H1 (cell line): ENCODE measurements at regions not wholly inside any gene's neighbourhood (a gene's known extent, or its start where the extent isn't known, plus 50 kb on each side); places are given as distances from the start of the nearest gene placed in this dataset.

Experiments used
- CTCF ChIA-PET: fragments of 300-600 bp; sonication (Branson Sonifier 250); formaldehyde crosslinking; loops from one replicate; lab custom pipeline; 2021; ENCODE audit not compliant: partially characterized antibody; lab: Charles Lee
- POLR2A ChIA-PET: fragments of 300-600 bp; sonication (Branson Sonifier 250); formaldehyde crosslinking; loops from one replicate; lab custom pipeline; 2021; ENCODE audit warnings: inconsistent platforms; ENCODE audit not compliant: partially characterized antibody; lab: Charles Lee
- DNase-seq, 2 experiments: peaks; one replicate each; pipeline versions ENCODE4 v3.0.0 to v3.0.0-alpha.2; 2010 to 2022; ENCODE audit warnings: low spot score in 2 of 2, low read depth in 1 of 2, mixed read lengths in 1 of 2
- FAIRE-seq: peaks from 2 replicates; lab custom pipeline; 2011; peaks lifted over from hg19 to GRCh38; lab: Jason Lieb, UNC
- H2AFZ ChIP-seq: 2 replicates; pipeline ENCODE4 v1.8.1; 2012; ENCODE audit warnings: low read length, inconsistent platforms
- H2AK5ac ChIP-seq: 2 replicates; pipeline ENCODE4 v1.6.1; 2013; ENCODE audit warnings: low read depth, low read length
- H2BK120ac ChIP-seq: replicated peaks from 2 replicates; pipeline ENCODE3; 2013; ENCODE audit warnings: low read depth, low read length, inconsistent platforms
- H2BK12ac ChIP-seq: 2 replicates; pipeline ENCODE4 v1.6.1; 2013; ENCODE audit warnings: low read depth, low read length
- H2BK15ac ChIP-seq: 2 replicates; pipeline ENCODE4 v1.6.1; 2013; ENCODE audit warnings: low read length
- H2BK20ac ChIP-seq: 2 replicates; pipeline ENCODE4 v1.6.1; 2013; ENCODE audit warnings: low read length
- H2BK5ac ChIP-seq: 2 replicates; pipeline ENCODE4 v1.6.1; 2013; ENCODE audit warnings: low read depth, low read length
- H3K14ac ChIP-seq: 2 replicates; pipeline ENCODE4 v1.6.1; 2013; ENCODE audit warnings: inconsistent platforms; ENCODE audit not compliant: insufficient read length
- H3K18ac ChIP-seq: 2 replicates; pipeline ENCODE4 v1.6.1; 2013; ENCODE audit warnings: low read length; ENCODE audit errors: extremely low read depth
- H3K23ac ChIP-seq: 2 replicates; pipeline ENCODE4 v1.6.1; 2013; ENCODE audit warnings: inconsistent platforms; ENCODE audit not compliant: insufficient read length
- H3K23me2 ChIP-seq: 2 replicates; pipeline ENCODE4 v1.6.1; 2013; ENCODE audit warnings: low read depth, low read length
- H3K27ac ChIP-seq: 2 replicates; pipeline ENCODE4 v1.6.1; 2011; ENCODE audit warnings: low read depth, low read length, inconsistent platforms
- H3K27me3 ChIP-seq, 4 experiments: replicated peaks in 1 of 4; 1 replicate in 1 of 4; 2 replicates in 3 of 4; pipeline versions ENCODE4 v1.6.1 to v1.8.1; 2011 to 2013; ENCODE audit warnings: low read length in 3 of 4, mild to moderate bottlenecking in 3 of 4, inconsistent platforms in 2 of 4, mixed read lengths in 2 of 4, moderate library complexity in 1 of 4; ENCODE audit not compliant: control insufficient read depth in 3 of 4, insufficient read depth in 3 of 4; ENCODE audit errors: extremely low read depth in 1 of 4
- H3K36me3 ChIP-seq, 4 experiments: 2 replicates each; pipeline versions ENCODE4 v1.6.1 to v1.8.1; 2011 to 2013; ENCODE audit warnings: mild to moderate bottlenecking in 4 of 4, low read length in 3 of 4, moderate library complexity in 2 of 4, control low read depth in 1 of 4, inconsistent platforms in 1 of 4; ENCODE audit not compliant: insufficient read depth in 4 of 4, control insufficient read depth in 2 of 4
- H3K4ac ChIP-seq: replicated peaks from 2 replicates; pipeline ENCODE3; 2013; ENCODE audit warnings: low read length, low read depth, mixed read lengths, inconsistent platforms; ENCODE audit not compliant: insufficient read length
- H3K4me1 ChIP-seq, 4 experiments: replicated peaks in 1 of 4; 1 replicate in 1 of 4; 2 replicates in 3 of 4; pipeline versions ENCODE4 v1.6.1 to v1.8.1; 2011 to 2013; ENCODE audit warnings: low read length in 3 of 4, inconsistent platforms in 2 of 4, mixed read lengths in 1 of 4; ENCODE audit not compliant: insufficient read depth in 4 of 4, control insufficient read depth in 3 of 4
- H3K4me2 ChIP-seq, 2 experiments: 2 replicates each; pipeline versions ENCODE4 v1.6.1 to v1.8.1; 2011 to 2013; ENCODE audit warnings: low read depth in 2 of 2, low read length in 2 of 2, control low read depth in 1 of 2, inconsistent platforms in 1 of 2, mild to moderate bottlenecking in 1 of 2; ENCODE audit not compliant: insufficient read depth in 1 of 2
- H3K4me3 ChIP-seq, 4 experiments: fragments of 200-600, 300-600 bp in 1 of 4; sonication (generic), shearing (Covaris generic), sonication (Bioruptor Twin) in 1 of 4; 2 replicates each; pipeline versions ENCODE4 v1.5.1 to v1.8.1; 2011 to 2016; ENCODE audit warnings: low read length in 4 of 4, low read depth in 3 of 4, control low read depth in 2 of 4, inconsistent platforms in 2 of 4, mild to moderate bottlenecking in 2 of 4, mixed read lengths in 1 of 4, moderate library complexity in 1 of 4; ENCODE audit not compliant: insufficient read depth in 2 of 4; ENCODE audit errors: extremely low read depth in 1 of 4
- H3K56ac ChIP-seq: replicated peaks from 2 replicates; pipeline ENCODE3; 2013; ENCODE audit warnings: low read depth, mild to moderate bottlenecking, mixed read lengths, low read length, inconsistent platforms; ENCODE audit not compliant: insufficient read length
- H3K79me1 ChIP-seq: 2 replicates; pipeline ENCODE4 v1.6.1; 2013; ENCODE audit warnings: low read depth, low read length, control low read depth
- H3K79me2 ChIP-seq, 2 experiments: 2 replicates each; pipeline versions ENCODE4 v1.6.1 to v1.8.1; 2012 to 2013; ENCODE audit warnings: low read length in 2 of 2, mild to moderate bottlenecking in 2 of 2, inconsistent platforms in 1 of 2; ENCODE audit not compliant: insufficient read depth in 2 of 2, control insufficient read depth in 1 of 2
- H3K9ac ChIP-seq, 4 experiments: replicated peaks in 1 of 4; 1 replicate in 1 of 4; 2 replicates in 3 of 4; pipeline versions ENCODE4 v1.6.1 to v1.8.1; 2011 to 2013; ENCODE audit warnings: low read depth in 3 of 4, low read length in 3 of 4, control low read depth in 2 of 4, mild to moderate bottlenecking in 2 of 4, moderate library complexity in 2 of 4, inconsistent platforms in 1 of 4; ENCODE audit errors: extremely low read depth in 1 of 4
- H3K9me3 ChIP-seq, 2 experiments: 2 replicates each; pipeline versions ENCODE4 v1.6.1 to v1.8.1; 2012 to 2013; ENCODE audit warnings: mild to moderate bottlenecking in 2 of 2, moderate library complexity in 2 of 2, control low read depth in 1 of 2, inconsistent platforms in 1 of 2, low read depth in 1 of 2, low read length in 1 of 2, mixed read lengths in 1 of 2; ENCODE audit not compliant: insufficient read depth in 2 of 2
- H4K20me1 ChIP-seq, 2 experiments: replicated peaks in 1 of 2; 2 replicates each; pipeline versions ENCODE3 to v1.8.1; 2011 to 2013; ENCODE audit warnings: inconsistent platforms in 2 of 2, low read length in 2 of 2, mild to moderate bottlenecking in 1 of 2; ENCODE audit not compliant: insufficient read depth in 2 of 2, control insufficient read depth in 1 of 2
- H4K5ac ChIP-seq: 2 replicates; pipeline ENCODE4 v1.6.1; 2013; ENCODE audit warnings: low read length, low read depth, mixed read lengths, inconsistent platforms; ENCODE audit not compliant: insufficient read length
- H4K8ac ChIP-seq: 2 replicates; pipeline ENCODE4 v1.8.0; 2013; ENCODE audit warnings: mild to moderate bottlenecking, moderate library complexity, low read length, inconsistent platforms; ENCODE audit not compliant: insufficient read depth; ENCODE audit errors: extremely low read depth
- H4K91ac ChIP-seq: replicated peaks from 2 replicates; pipeline ENCODE3; 2013; ENCODE audit warnings: low read length, mixed read lengths, inconsistent platforms; ENCODE audit not compliant: insufficient read length
- CTBP2 ChIP-seq: IDR thresholded peaks from 2 replicates; pipeline ENCODE4 v1.7.0; 2011; ENCODE audit warnings: borderline replicate concordance, mild to moderate bottlenecking, moderate library complexity, mixed read lengths, low read length; ENCODE audit not compliant: insufficient read depth, insufficient read length
- EP300 ChIP-seq, 2 experiments: IDR thresholded peaks; 1 replicate in 1 of 2; 2 replicates in 1 of 2; pipeline ENCODE4 v1.6.1; 2011 to 2012; ENCODE audit warnings: low read depth in 2 of 2, low read length in 2 of 2, mild to moderate bottlenecking in 2 of 2, borderline replicate concordance in 1 of 2, inconsistent platforms in 1 of 2, moderate library complexity in 1 of 2
- GABPA ChIP-seq: IDR thresholded peaks from 2 replicates; pipeline ENCODE4 v1.6.1; 2011; ENCODE audit warnings: mild to moderate bottlenecking, low read length, moderate library complexity, borderline replicate concordance; ENCODE audit not compliant: insufficient read depth
- HDAC2 ChIP-seq, 2 experiments: fragments of 300-600 bp in 1 of 2; sonication (generic) in 1 of 2; IDR thresholded peaks; 2 replicates each; pipeline ENCODE4 v1.6.1; 2011 to 2012; ENCODE audit warnings: low read depth in 2 of 2, low read length in 2 of 2, mild to moderate bottlenecking in 2 of 2, moderate library complexity in 2 of 2, borderline replicate concordance in 1 of 2, inconsistent platforms in 1 of 2
- POLR2A ChIP-seq, 2 experiments: IDR thresholded peaks; 1 replicate in 1 of 2; 2 replicates in 1 of 2; pipeline ENCODE4 v1.6.1; 2011; ENCODE audit warnings: low read depth in 2 of 2, low read length in 2 of 2, mild to moderate bottlenecking in 2 of 2; ENCODE audit errors: control extremely low read depth in 1 of 2
- POU5F1 ChIP-seq: IDR thresholded peaks from 2 replicates; pipeline ENCODE4 v1.6.1; 2011; ENCODE audit warnings: low read depth, mild to moderate bottlenecking, low read length, moderate library complexity
- RAD21 ChIP-seq, 2 experiments: IDR thresholded peaks in 1 of 2; conservative IDR thresholded peaks in 1 of 2; 2 replicates each; pipeline ENCODE4 v1.6.1; 2011; ENCODE audit warnings: low read depth in 2 of 2, low read length in 2 of 2, improper control_type of control experiment in 1 of 2, inconsistent platforms in 1 of 2, mild to moderate bottlenecking in 1 of 2, moderate library complexity in 1 of 2
- RXRA ChIP-seq: IDR thresholded peaks from 2 replicates; pipeline ENCODE4 v1.6.1; 2011; ENCODE audit warnings: low read depth, mild to moderate bottlenecking, low read length, moderate library complexity; ENCODE audit not compliant: insufficient read depth
- SIRT6 ChIP-seq: IDR thresholded peaks from one replicate; pipeline ENCODE4 v1.7.1; 2012; ENCODE audit warnings: low read length, inconsistent platforms
- SP1 ChIP-seq: IDR thresholded peaks from 2 replicates; pipeline ENCODE4 v1.6.1; 2011; ENCODE audit warnings: low read depth, low read length
- SP2 ChIP-seq: IDR thresholded peaks from 2 replicates; pipeline ENCODE4 v1.6.1; 2012; ENCODE audit warnings: mild to moderate bottlenecking, low read length, inconsistent platforms
- TAF1 ChIP-seq: IDR thresholded peaks from 2 replicates; pipeline ENCODE4 v1.6.1; 2011; ENCODE audit warnings: mild to moderate bottlenecking, low read depth, low read length
- YY1 ChIP-seq: IDR thresholded peaks from 2 replicates; pipeline ENCODE4 v1.6.1; 2011; ENCODE audit warnings: low read depth, mild to moderate bottlenecking, low read length
- WGBS, 2 experiments: shearing (Covaris generic) in 1 of 2; methylation state at CpG; one replicate each; pipeline versions ENCODE4 v1.1.6 to v1.1.7; 2013 to 2015; ENCODE audit warnings: low lambda C conversion rate in 2 of 2, mixed read lengths in 2 of 2, inconsistent platforms in 1 of 2, low coverage in 1 of 2, missing lambda C conversion rate in 1 of 2; ENCODE audit not compliant: insufficient replicate concordance in 2 of 2, insufficient coverage in 1 of 2, insufficient read length in 1 of 2; ENCODE audit errors: extremely low coverage in 1 of 2, missing lambda C conversion rate in 1 of 2; 5-methylcytosine and 5-hydroxymethylcytosine counted together

DNA sequence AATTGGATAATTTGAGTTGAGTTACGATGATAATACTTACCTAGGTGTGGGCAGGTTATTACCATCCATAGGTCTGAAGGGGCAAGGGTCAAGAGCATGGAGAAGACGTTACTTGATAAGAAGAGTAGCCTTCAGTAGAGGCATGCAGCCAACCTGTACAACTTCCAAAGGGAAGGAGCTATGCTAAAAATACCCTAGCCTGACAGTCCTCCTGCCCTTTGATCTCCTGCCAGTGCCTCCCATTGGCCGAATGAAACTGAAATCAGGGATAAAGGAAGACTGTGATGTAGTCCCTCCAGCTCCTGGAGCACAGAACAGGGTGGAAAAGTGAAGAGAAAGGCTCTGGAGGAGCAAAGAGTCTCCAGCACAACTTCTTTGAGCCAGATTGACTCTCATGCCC is 487.4 kb downstream of the ADCYAP1 start:
- no peak overlapping the region for H4K91ac ChIP-seq
- CTCF ChIA-PET = no interaction called here
- no peak overlapping the region for H3K4me2 ChIP-seq
- TF ChIP-seq GABPA (no peak), CTBP2 (no peak), SP2 (no peak), RXRA (no peak), POLR2A (IDR thresholded peaks at IDR 0.05; ENCODE audit: control extremely low read depth in 1 of 2, low read depth in 2 of 2, low read length in 2 of 2) (no peak), HDAC2 (IDR thresholded peaks at IDR 0.05; ENCODE audit: borderline replicate concordance in 1 of 2, low read depth in 2 of 2, low read length in 2 of 2) (no peak), RAD21 (IDR thresholded peaks at IDR 0.05 in 1 of 2, conservative IDR thresholded peaks at IDR 0.05 in 1 of 2; ENCODE audit: low read depth in 2 of 2, low read length in 2 of 2) (no peak), TAF1 (no peak), POU5F1 (no peak), EP300 (IDR thresholded peaks at IDR 0.05; ENCODE audit: borderline replicate concordance in 1 of 2, low read depth in 2 of 2, low read length in 2 of 2) (no peak), YY1 (no peak), SIRT6 (no peak), SP1 (no peak)
- TF ChIP-seq, all 59 proteins: peak for 0
- Histone ChIP-seq H3K9me3 (no peaks in the 10 kb centered on the region), H3K4me3 (no peak overlapping the region), H3K56ac (no peak overlapping the region), H3K23ac (no peak overlapping the region), H3K79me2 (no peaks in the 10 kb centered on the region), H3K23me2 (no peaks in the 10 kb centered on the region), H2BK5ac (no peak overlapping the region), H3K4me1 (no peaks in the 10 kb centered on the region), H3K14ac (no peak overlapping the region), H3K79me1 (no peaks in the 10 kb centered on the region), H4K5ac (no peak overlapping the region), H3K4ac (no peak overlapping the region), H2AFZ (no peak overlapping the region), H4K20me1 (no peaks in the 10 kb centered on the region), H2AK5ac (no peak overlapping the region), H2BK20ac (no peak overlapping the region), H3K36me3 (no peaks in the 10 kb centered on the region), H4K8ac (no peak overlapping the region), H3K9ac (no peak overlapping the region), H3K18ac (no peak overlapping the region), H3K27me3 (no peaks in the 10 kb centered on the region), H2BK15ac (no peak overlapping the region), H2BK120ac (no peak overlapping the region), H3K27ac (no peak overlapping the region), H2BK12ac (no peak overlapping the region)
- WGBS, 2 experiments = 84% methylated on average over 3 of the region's 3 CpGs; no CpG with 5 or more reads in 1 of the 2 experiments
- no peak for DNase-seq
- no peak for FAIRE-seq
- POLR2A ChIA-PET = no interaction called here
